ENCODE measurements at regions not wholly inside any gene's neighbourhood (a gene's known extent, or its start where the extent isn't known, plus 50 kb on each side); places are given as distances from the start of the nearest gene placed in this dataset.

DNA sequence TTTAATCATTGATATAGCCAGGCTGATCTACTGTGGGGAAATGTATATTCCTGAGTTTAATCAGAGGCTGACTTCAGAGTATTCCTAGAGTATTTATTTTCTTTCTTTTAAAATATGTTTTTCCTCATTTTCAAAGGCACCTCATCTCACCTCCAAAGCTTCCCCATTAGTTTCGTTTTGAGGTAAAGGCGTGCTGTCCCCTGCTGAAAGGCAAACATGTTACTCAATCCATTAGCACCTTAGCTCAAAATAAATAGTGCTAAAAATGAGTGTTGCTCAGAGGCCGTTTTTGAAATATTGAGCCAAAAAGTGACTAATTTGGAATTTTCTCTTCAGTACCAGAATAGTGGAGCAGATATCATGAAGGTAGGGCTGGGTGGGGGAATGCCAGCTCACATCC, 386.2 kb downstream of the SOX11 start:
- no peak for DNase-seq
- Histone ChIP-seq H3K27me3 (replicated peaks in 1 of 7) (no peaks in the 10 kb centered on the region), H3K36me3 (no peaks in the 10 kb centered on the region), H3K27ac (no peak overlapping the region), H3K9me3 (no peaks in the 10 kb centered on the region), H3K4me1 (no peaks in the 10 kb centered on the region), H3K4me3 (no peak overlapping the region)
- intact Hi-C loops (cut with DNase I; ENCODE audit: low total_unique reads), result no loop called here
- TF ChIP-seq, protein P1, sequence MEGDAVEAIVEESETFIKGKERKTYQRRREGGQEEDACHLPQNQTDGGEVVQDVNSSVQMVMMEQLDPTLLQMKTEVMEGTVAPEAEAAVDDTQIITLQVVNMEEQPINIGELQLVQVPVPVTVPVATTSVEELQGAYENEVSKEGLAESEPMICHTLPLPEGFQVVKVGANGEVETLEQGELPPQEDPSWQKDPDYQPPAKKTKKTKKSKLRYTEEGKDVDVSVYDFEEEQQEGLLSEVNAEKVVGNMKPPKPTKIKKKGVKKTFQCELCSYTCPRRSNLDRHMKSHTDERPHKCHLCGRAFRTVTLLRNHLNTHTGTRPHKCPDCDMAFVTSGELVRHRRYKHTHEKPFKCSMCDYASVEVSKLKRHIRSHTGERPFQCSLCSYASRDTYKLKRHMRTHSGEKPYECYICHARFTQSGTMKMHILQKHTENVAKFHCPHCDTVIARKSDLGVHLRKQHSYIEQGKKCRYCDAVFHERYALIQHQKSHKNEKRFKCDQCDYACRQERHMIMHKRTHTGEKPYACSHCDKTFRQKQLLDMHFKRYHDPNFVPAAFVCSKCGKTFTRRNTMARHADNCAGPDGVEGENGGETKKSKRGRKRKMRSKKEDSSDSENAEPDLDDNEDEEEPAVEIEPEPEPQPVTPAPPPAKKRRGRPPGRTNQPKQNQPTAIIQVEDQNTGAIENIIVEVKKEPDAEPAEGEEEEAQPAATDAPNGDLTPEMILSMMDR (IDR thresholded peaks at IDR 0.05 in 8 of 11, conservative IDR thresholded peaks at IDR 0.05 in 3 of 11), result no peak
- TF ChIP-seq POLR2A (IDR thresholded peaks at IDR 0.05) (no peak), POLR2AphosphoS5 (IDR thresholded peaks at IDR 0.05) (no peak)
- 65 to 72% (median 69%) methylated on average over 3 of the region's 3 CpGs for whole genome bisulfite sequencing, 5 donors

DNA sequence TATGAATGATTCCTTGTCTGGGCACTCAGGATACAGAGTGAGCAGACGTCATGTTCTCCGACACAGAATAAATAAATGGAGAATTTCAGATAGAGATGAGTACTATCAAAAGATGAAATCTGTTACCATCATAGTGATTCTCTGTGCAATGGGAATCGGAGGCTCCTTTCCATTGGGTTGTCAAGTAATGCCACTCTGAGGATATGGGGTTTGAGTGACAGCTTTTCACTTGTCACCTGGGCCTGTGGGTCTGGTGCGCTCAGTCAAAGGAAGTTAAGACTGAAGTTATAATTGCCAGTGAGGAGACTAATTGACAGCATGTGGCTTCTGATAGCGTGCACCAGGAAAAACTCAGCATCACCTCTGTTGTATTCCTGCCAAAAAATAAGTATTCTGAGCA, 387.2 kb downstream of the SOX11 start:
- WGBS, 5 donors, result 54 to 83% (median 68%) methylated on average over 5 of the region's 5 CpGs
- Histone ChIP-seq H3K9me3 (no peaks in the 10 kb centered on the region), H3K27ac (no peak overlapping the region), H3K27me3 (replicated peaks in 1 of 7) (no peaks in the 10 kb centered on the region), H3K4me1 (no peaks in the 10 kb centered on the region), H3K4me3 (no peak overlapping the region), H3K36me3 (no peaks in the 10 kb centered on the region)
- TF ChIP-seq POLR2AphosphoS5 (IDR thresholded peaks at IDR 0.05) (no peak), POLR2A (IDR thresholded peaks at IDR 0.05) (no peak)
- TF ChIP-seq, protein P1 (IDR thresholded peaks at IDR 0.05 in 8 of 11, conservative IDR thresholded peaks at IDR 0.05 in 3 of 11), result no peak
- DNase-seq, result no peak
- intact Hi-C loops (cut with DNase I; ENCODE audit: low total_unique reads), result no loop called here

DNA sequence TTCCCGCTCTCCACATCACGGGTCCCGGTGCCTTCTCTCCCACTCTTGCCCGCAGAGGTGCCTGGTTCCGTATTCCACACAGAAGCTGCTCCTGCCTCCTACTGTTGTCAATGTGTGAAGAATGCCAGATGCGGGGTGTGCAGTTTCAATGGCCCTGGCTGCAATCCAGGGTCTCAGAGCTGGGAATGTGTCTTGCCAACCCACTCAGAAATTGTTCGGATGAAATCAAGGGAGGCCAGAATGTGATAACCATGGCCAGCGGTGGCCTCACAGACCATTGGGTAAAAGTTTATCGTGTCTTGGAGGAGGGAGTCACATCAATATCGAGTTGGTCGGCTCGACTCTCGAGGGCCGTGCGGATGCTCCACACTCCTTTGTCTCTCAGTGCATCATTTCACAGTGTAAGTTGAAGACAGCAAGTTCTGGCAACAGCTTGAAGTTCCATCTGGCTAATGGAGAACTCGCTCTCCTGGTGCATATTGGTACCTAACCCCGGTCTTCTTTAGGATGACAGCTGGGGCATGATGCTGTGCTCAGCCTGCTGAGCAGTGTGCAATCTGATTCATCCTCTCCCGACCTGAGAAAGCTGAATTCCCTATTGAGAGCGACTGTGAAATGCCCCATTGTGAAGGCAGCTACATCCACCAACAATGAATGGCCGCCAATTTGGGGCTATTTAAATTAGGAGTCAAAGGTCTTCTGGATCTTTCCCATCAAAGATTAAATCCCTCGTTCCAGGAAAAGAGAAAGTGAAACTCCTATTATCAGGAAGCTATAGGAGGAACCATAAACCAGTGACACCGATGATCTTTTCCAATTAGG, 389.0 kb downstream of the SOX11 start:
- H3K4me1 ChIP-seq, result no peaks in the 10 kb centered on the region
- TF ChIP-seq POLR2A (IDR thresholded peaks at IDR 0.05) (no peak), POLR2AphosphoS5 (IDR thresholded peaks at IDR 0.05) (no peak)
- TF ChIP-seq, protein P1 (IDR thresholded peaks at IDR 0.05 in 8 of 11, conservative IDR thresholded peaks at IDR 0.05 in 3 of 11), result no peak
- peaks cover 0 to 6% (median 0%) of the 10 kb centered on the region in 8 donors for H3K9me3 ChIP-seq
- DNase-seq, result no peak
- intact Hi-C loops (cut with DNase I; ENCODE audit: low total_unique reads), result no loop called here
- 82 to 89% (median 86%) methylated on average over 20 to 22 of the region's 22 CpGs for WGBS, 5 donors
- no peak overlapping the region for H3K27ac ChIP-seq
- H3K4me3 ChIP-seq, result no peak overlapping the region
- no peaks in the 10 kb centered on the region for H3K27me3 ChIP-seq (replicated peaks in 1 of 7)
- no peaks in the 10 kb centered on the region for H3K36me3 ChIP-seq

DNA sequence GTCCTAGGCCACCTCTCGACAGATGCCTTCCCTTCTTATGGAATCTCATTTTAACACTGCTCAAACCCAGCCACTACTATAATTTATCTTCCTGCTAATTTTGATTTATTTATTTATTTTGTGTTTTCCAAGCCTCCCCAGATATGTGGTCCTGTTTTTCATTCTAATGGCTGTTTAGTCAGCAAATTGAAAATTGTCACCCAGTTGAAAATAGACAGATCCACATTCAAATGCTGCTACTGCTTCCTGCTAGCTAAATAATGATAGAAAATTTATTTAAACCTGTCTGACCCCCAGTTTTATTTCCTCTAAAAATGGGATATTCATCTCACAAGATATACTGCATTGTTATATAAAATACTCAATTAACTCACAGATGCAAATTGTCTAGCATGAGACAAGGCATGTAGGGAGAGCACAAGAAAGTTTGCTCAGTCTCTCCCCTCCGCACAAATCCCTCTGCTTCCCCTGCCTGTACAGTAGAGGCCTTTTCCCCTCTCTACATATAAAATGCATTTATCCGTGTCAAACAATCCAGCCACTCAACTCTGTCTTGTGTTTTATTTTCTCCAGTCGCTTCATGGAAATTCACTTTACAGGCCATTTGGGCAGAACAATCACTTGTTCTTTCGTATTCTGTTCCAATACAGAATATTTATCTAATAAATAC, 389.9 kb downstream of the SOX11 start:
- intact Hi-C loops (cut with DNase I; ENCODE audit: low total_unique reads), result no loop called here
- Histone ChIP-seq H3K4me1 (no peaks in the 10 kb centered on the region), H3K9me3 (peaks cover 0 to 10% (median 0%) of the 10 kb centered on the region in 8 donors), H3K36me3 (no peaks in the 10 kb centered on the region), H3K27me3 (replicated peaks in 1 of 7) (no peaks in the 10 kb centered on the region), H3K27ac (no peak overlapping the region), H3K4me3 (no peak overlapping the region)
- 86 to 90% (median 88%) methylated on average over 5 of the region's 5 CpGs for WGBS, 5 donors
- TF ChIP-seq POLR2AphosphoS5 (IDR thresholded peaks at IDR 0.05), result no peak
- TF ChIP-seq, protein P1 (IDR thresholded peaks at IDR 0.05 in 8 of 11, conservative IDR thresholded peaks at IDR 0.05 in 3 of 11), result no peak
- no peak for TF ChIP-seq POLR2A (IDR thresholded peaks at IDR 0.05)
- DNase-seq, result no peak

Data from spleen (tissue), 11 donors.